Adrenal gland (tissue), 5 donors: ENCODE measurements at regions not wholly inside any gene's neighbourhood (a gene's known extent, or its start where the extent isn't known, plus 50 kb on each side); places are given as distances from the start of the nearest gene placed in this dataset.

Experiments
- CTCF ChIP-seq, 6 experiments: fragments of 450-650 bp in 4 of 6; fragments of 200-600 bp in 2 of 6; sonication (generic) in 1 of 6; IDR thresholded peaks; 1 replicate in 5 of 6; 2 replicates in 1 of 6; pipeline versions ENCODE4 v1.5.1 to v1.8.0; 2016 to 2021; ENCODE audit warnings: antibody characterized with exemption in 6 of 6, mild to moderate bottlenecking in 2 of 6, moderate library complexity in 1 of 6
- POLR2A ChIP-seq, 2 donors: fragments of 450-650 bp; IDR thresholded peaks; one replicate each; pipeline ENCODE4 v1.6.1; 2017; ENCODE audit warnings: antibody characterized with exemption in 2 of 2, mild to moderate bottlenecking in 2 of 2, moderate library complexity in 1 of 2
- donor health status: DM: no; HTN: no; CAD: no.

- TF ChIP-seq POLR2A (IDR thresholded peaks at IDR 0.05) (no peak), CTCF (IDR thresholded peaks at IDR 0.05) (no peak)
Measured at GRCh38 chr13:91295712-91296410, 51.6 kb upstream of the MIR17HG start.
